HepG2 (cell line): ENCODE measurements at regions not wholly inside any gene's neighbourhood (a gene's known extent, or its start where the extent isn't known, plus 50 kb on each side); places are given as distances from the start of the nearest gene placed in this dataset.
A peak's percentile ranks its signal among the peaks of the same experiment; 100 is the strongest.

Source experiments
- ATAC-seq: fragments of 200-7000 bp; cut with Tn5 transposase; 3 replicates; pipeline ENCODE4 v1.9.1; 2020; ENCODE audit warnings: mild to moderate bottlenecking, moderate library complexity
- BruUV-seq: library from RNA; stranded (reverse); fragments of 400-500 nt; replicated peaks from 2 replicates; lab custom pipeline; 2021; lab: Mats Ljungman, UMichigan
- CTCF ChIA-PET: fragments of 300-600 bp; formaldehyde crosslinking; extraction: SDS; loops from one replicate; lab custom pipeline; 2021; ENCODE audit warnings: low total read pairs, inconsistent platforms, low intra/inter-chr PET ratio; lab: Yijun Ruan, JAX
- POLR2A ChIA-PET: fragments of 350-600 bp; sonication (Branson Sonifier 250); formaldehyde crosslinking; loops from one replicate; lab custom pipeline; 2020; ENCODE audit warnings: antibody characterized with exemption, inconsistent platforms; lab: Yijun Ruan, JAX
- DNase-seq: peaks from one replicate; pipeline ENCODE4 v3.0.0-alpha.2; 2015; ENCODE audit warnings: low spot score
- FAIRE-seq: peaks from 3 replicates; lab custom pipeline; 2011; peaks lifted over from hg19 to GRCh38; lab: Jason Lieb, UNC
- H2AFZ ChIP-seq: one replicate; pipeline ENCODE4 v1.6.1; 2011; ENCODE audit warnings: low read length, inconsistent platforms
- H3K27ac ChIP-seq: fragments of 300-600 bp; 3 replicates; pipeline ENCODE4 v1.8.0; 2011; ENCODE audit warnings: mixed run types, mild to moderate bottlenecking, mixed read lengths, low read length, inconsistent platforms; ENCODE audit not compliant: insufficient read depth; ENCODE audit errors: extremely low read length
- H3K27me3 ChIP-seq, 2 experiments: fragments of 200-600 bp in 1 of 2; 2 replicates in 1 of 2; 3 replicates in 1 of 2; pipeline versions ENCODE4 v1.6.0 to v1.8.0; 2011; ENCODE audit warnings: low read length in 2 of 2, mild to moderate bottlenecking in 2 of 2, moderate library complexity in 2 of 2, inconsistent platforms in 1 of 2; ENCODE audit not compliant: insufficient read depth in 2 of 2, control insufficient read depth in 1 of 2
- H3K36me3 ChIP-seq, 2 experiments: fragments of 200-600 bp in 1 of 2; replicated peaks in 1 of 2; 2 replicates in 1 of 2; 3 replicates in 1 of 2; pipeline versions ENCODE4 v1.5.1 to v1.8.0; 2011; ENCODE audit warnings: low read length in 2 of 2, inconsistent platforms in 1 of 2; ENCODE audit not compliant: insufficient read depth in 2 of 2, control insufficient read depth in 1 of 2
- H3K4me1 ChIP-seq: 2 replicates; pipeline ENCODE4 v1.5.1; 2012; ENCODE audit warnings: low read length, inconsistent platforms; ENCODE audit not compliant: insufficient read depth
- H3K4me2 ChIP-seq: 2 replicates; pipeline ENCODE4 v1.6.0; 2011; ENCODE audit warnings: low read depth, low read length, inconsistent platforms
- H3K4me3 ChIP-seq, 3 experiments: fragments of 200-600 bp in 1 of 3; sonication (generic), shearing (Covaris generic) in 1 of 3; replicated peaks in 1 of 3; 2 replicates each; pipeline ENCODE4 v1.5.1; 2011 to 2016; ENCODE audit warnings: low read length in 3 of 3, inconsistent platforms in 2 of 3, low read depth in 2 of 3, mild to moderate bottlenecking in 2 of 3, control low read depth in 1 of 3, mixed read lengths in 1 of 3; ENCODE audit not compliant: insufficient read depth in 1 of 3
- H3K79me2 ChIP-seq: one replicate; pipeline ENCODE4 v1.6.1; 2011; ENCODE audit warnings: low read length, inconsistent platforms; ENCODE audit not compliant: insufficient read depth
- H3K9ac ChIP-seq: 2 replicates; pipeline ENCODE4 v1.6.0; 2011; ENCODE audit warnings: mild to moderate bottlenecking, low read depth, low read length, inconsistent platforms; ENCODE audit not compliant: insufficient read depth
- H3K9me3 ChIP-seq: 2 replicates; pipeline ENCODE4 v1.5.1; 2012; ENCODE audit warnings: mild to moderate bottlenecking, low read length
- H4K20me1 ChIP-seq: 2 replicates; pipeline ENCODE4 v1.6.0; 2011; ENCODE audit warnings: inconsistent platforms, mild to moderate bottlenecking, low read length, moderate library complexity; ENCODE audit not compliant: insufficient read depth
- HNRNPUL1 ChIP-seq: fragments of 200-400 bp; formaldehyde crosslinking; IDR thresholded peaks from 2 replicates; pipeline ENCODE4 v1.6.1; 2017; ENCODE audit warnings: low read depth, mild to moderate bottlenecking, low read length, moderate library complexity
- KDM2A ChIP-seq: sonication (generic); formaldehyde crosslinking; IDR thresholded peaks from 2 replicates; pipeline ENCODE4 v1.4.0; 2020; ENCODE audit warnings: low read depth, missing genetic modification reagents, borderline replicate concordance
- MAFF ChIP-seq: IDR thresholded peaks from 2 replicates; pipeline ENCODE4 v1.6.1; 2011; ENCODE audit warnings: low read depth, low read length, improper control_type of control experiment
- MAFK ChIP-seq, 2 experiments: IDR thresholded peaks in 1 of 2; conservative IDR thresholded peaks in 1 of 2; 2 replicates each; pipeline ENCODE4 v1.6.1; 2011; ENCODE audit warnings: improper control_type of control experiment in 2 of 2, low read length in 2 of 2
- MEF2D ChIP-seq: sonication (generic); formaldehyde crosslinking; IDR thresholded peaks from 2 replicates; pipeline ENCODE4 v1.5.1; 2020; ENCODE audit warnings: mild to moderate bottlenecking, missing genetic modification reagents
- MYC ChIP-seq: sonication (generic); formaldehyde crosslinking; IDR thresholded peaks from 2 replicates; pipeline ENCODE4 v1.9.0; 2021; ENCODE audit warnings: missing genetic modification reagents, borderline replicate concordance
- PLRG1 ChIP-seq: fragments of 450-650 bp; conservative IDR thresholded peaks from 2 replicates; pipeline ENCODE4 v1.6.1; 2016
- RXRA ChIP-seq: sonication (generic); formaldehyde crosslinking; IDR thresholded peaks from 2 replicates; pipeline ENCODE4 v1.5.1; 2020; ENCODE audit warnings: missing genetic modification reagents
- SAP130 ChIP-seq: IDR thresholded peaks from 2 replicates; pipeline ENCODE4 v1.6.1; 2016; ENCODE audit warnings: low read depth
- SCMH1 ChIP-seq: sonication (generic); formaldehyde crosslinking; IDR thresholded peaks from 2 replicates; pipeline ENCODE4 v1.9.0; 2021; ENCODE audit warnings: missing genetic modification reagents, mild to moderate bottlenecking, borderline replicate concordance
- TCF7L2 ChIP-seq: IDR thresholded peaks from 2 replicates; pipeline ENCODE4 v1.6.1; 2011; ENCODE audit warnings: mild to moderate bottlenecking, low read depth, low read length, moderate library complexity
- ZNF33B ChIP-seq: sonication (generic); formaldehyde crosslinking; IDR thresholded peaks from 2 replicates; pipeline ENCODE4 v1.5.1; 2020; ENCODE audit warnings: mild to moderate bottlenecking, missing genetic modification reagents
- ZNF883 ChIP-seq: sonication (generic); formaldehyde crosslinking; IDR thresholded peaks from 2 replicates; pipeline ENCODE4 v1.5.1; 2020; ENCODE audit warnings: mild to moderate bottlenecking, missing genetic modification reagents; ENCODE audit errors: not compliant biosample characterization
- ZSCAN20 ChIP-seq: sonication (generic); formaldehyde crosslinking; IDR thresholded peaks from 2 replicates; pipeline ENCODE4 v1.4.0; 2020; ENCODE audit warnings: missing genetic modification reagents, mild to moderate bottlenecking, borderline replicate concordance
- WGBS: methylation state at CpG from one replicate; pipeline ENCODE4 v1.1.6; 2017; ENCODE audit warnings: low lambda C conversion rate; 5-methylcytosine and 5-hydroxymethylcytosine counted together
- in situ Hi-C: cut with HindIII; loops from 2 replicates; pipeline ENCODE4 v1.10.0; 2017; ENCODE audit warnings: low pct_unique_long_range_greater_than_20kb; ENCODE audit not compliant: extremely low pct_ligation_motif_present
- intact Hi-C: fragments of 100-400 bp; cut with micrococcal nuclease; formaldehyde crosslinking; loops from one replicate; pipeline ENCODE4 v1.10.0; 2022; ENCODE audit not compliant: unreplicated experiment
- TF ChIP-seq, protein P1 (sequence below): IDR thresholded peaks from 2 replicates; pipeline ENCODE4 v1.6.1; 2016
- TF ChIP-seq, protein P2 (sequence below): sonication (generic); formaldehyde crosslinking; IDR thresholded peaks from 2 replicates; pipeline ENCODE4 v1.4.0; 2020; ENCODE audit warnings: missing genetic modification reagents, low read depth, mild to moderate bottlenecking, borderline replicate concordance
- TF ChIP-seq, protein P3 (sequence below): sonication (generic); formaldehyde crosslinking; IDR thresholded peaks from 2 replicates; pipeline ENCODE4 v1.8.0; 2022; ENCODE audit warnings: mild to moderate bottlenecking, missing genetic modification reagents, borderline replicate concordance
- TF ChIP-seq, protein P4 (sequence below): sonication (generic); formaldehyde crosslinking; IDR thresholded peaks from 2 replicates; pipeline ENCODE4 v1.4.0; 2020; ENCODE audit warnings: missing genetic modification reagents

DNA sequence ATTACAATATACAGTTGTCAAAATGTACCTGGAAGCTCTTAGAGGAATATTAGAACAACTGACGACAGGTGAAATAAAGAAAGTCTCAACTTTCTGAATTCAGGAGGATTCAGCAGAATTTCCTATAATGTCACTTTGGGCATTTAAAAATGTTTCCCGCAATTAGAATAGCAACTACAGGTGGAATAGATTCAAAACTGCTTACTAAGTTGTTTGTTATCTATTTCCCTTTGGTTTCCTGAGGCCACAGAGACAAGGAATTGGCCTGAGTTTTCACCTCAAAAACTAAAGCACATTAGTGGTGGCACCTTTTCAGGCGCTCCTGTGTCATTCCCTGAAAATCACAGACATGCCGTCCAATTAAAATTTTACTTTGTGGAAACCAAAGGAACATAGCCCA is 729.2 kb upstream of the FANCL start:
- intact Hi-C loops: no loop called here

DNA sequence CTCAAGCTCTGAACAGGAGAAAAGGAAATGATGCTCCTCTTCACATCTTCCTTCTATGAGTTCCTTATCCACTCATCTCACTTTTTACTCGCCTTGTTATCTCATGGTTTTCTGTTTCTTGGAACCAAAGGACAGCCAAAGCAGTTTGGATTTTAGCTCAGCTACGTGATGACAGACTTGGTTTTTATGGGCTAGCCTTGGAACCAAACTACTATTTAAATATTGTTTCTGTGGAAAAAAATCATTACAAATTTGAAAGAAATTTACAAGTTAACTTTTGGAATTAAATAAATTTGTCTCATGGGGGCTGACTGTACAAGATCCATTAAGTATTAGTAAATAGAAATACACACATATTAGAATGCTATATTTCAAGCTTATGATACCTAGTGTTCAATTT is 727.8 kb upstream of the FANCL start:
- CTCF ChIA-PET: no interaction called here
- TF ChIP-seq KDM2A (no peak), ZNF33B (CRISPR knock-in tag) (no peak), SCMH1 (CRISPR knock-in tag) (no peak), MEF2D (CRISPR knock-in tag) (no peak), HNRNPUL1 (no peak), MYC (CRISPR knock-in tag) (no peak), RXRA (CRISPR knock-in tag) (no peak), ZSCAN20 (CRISPR knock-in tag) (no peak), PLRG1 (no peak), SAP130 (no peak), TCF7L2 (no peak)
- TF ChIP-seq, protein P1, sequence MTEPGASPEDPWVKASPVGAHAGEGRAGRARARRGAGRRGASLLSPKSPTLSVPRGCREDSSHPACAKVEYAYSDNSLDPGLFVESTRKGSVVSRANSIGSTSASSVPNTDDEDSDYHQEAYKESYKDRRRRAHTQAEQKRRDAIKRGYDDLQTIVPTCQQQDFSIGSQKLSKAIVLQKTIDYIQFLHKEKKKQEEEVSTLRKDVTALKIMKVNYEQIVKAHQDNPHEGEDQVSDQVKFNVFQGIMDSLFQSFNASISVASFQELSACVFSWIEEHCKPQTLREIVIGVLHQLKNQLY (CRISPR knock-in tag): no peak
- TF ChIP-seq, protein P2, sequence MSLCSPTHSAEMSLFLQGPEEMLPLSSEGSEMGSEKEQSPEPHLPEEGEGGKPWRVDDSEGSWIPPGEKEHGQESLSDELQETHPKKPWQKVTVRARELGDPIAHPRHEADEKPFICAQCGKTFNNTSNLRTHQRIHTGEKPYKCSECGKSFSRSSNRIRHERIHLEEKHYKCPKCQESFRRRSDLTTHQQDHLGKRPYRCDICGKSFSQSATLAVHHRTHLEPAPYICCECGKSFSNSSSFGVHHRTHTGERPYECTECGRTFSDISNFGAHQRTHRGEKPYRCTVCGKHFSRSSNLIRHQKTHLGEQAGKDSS (CRISPR knock-in tag): no peak
- TF ChIP-seq, protein P3, sequence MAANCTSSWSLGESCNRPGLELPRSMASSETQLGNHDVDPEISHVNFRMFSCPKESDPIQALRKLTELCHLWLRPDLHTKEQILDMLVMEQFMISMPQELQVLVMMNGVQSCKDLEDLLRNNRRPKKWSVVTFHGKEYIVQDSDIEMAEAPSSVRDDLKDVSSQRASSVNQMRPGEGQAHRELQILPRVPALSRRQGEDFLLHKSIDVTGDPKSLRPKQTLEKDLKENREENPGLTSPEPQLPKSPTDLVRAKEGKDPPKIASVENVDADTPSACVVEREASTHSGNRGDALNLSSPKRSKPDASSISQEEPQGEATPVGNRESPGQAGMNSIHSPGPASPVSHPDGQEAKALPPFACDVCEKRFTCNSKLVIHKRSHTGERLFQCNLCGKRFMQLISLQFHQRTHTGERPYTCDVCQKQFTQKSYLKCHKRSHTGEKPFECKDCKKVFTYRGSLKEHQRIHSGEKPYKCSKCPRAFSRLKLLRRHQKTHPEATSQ (CRISPR knock-in tag): no peak
- TF ChIP-seq, protein P4, sequence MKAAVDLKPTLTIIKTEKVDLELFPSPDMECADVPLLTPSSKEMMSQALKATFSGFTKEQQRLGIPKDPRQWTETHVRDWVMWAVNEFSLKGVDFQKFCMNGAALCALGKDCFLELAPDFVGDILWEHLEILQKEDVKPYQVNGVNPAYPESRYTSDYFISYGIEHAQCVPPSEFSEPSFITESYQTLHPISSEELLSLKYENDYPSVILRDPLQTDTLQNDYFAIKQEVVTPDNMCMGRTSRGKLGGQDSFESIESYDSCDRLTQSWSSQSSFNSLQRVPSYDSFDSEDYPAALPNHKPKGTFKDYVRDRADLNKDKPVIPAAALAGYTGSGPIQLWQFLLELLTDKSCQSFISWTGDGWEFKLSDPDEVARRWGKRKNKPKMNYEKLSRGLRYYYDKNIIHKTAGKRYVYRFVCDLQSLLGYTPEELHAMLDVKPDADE (CRISPR knock-in tag): no peak

More for the DNA sequence above, 729.2 kb upstream of the FANCL start:
- CTCF ChIA-PET: no interaction called here
- Histone ChIP-seq H3K4me3 (no peak overlapping the region), H3K27ac (no peak overlapping the region), H3K9me3 (no peaks in the 10 kb centered on the region), H3K79me2 (no peaks in the 10 kb centered on the region), H3K4me2 (no peak overlapping the region), H3K27me3 (no peaks in the 10 kb centered on the region), H3K9ac (no peak overlapping the region), H2AFZ (no peak overlapping the region), H4K20me1 (no peaks in the 10 kb centered on the region), H3K36me3 (no peaks in the 10 kb centered on the region), H3K4me1 (no peaks in the 10 kb centered on the region)
- in situ Hi-C loops: no loop called here
- ATAC-seq: no peak
- no TSS peak for BruUV-seq
- POLR2A ChIA-PET: no interaction called here
- DNase-seq: no peak
- FAIRE-seq: no peak
- 15% methylated on average over 4 of the region's 4 CpGs for WGBS
- TF ChIP-seq ZNF883 (no peak), MAFF (peak; percentile 44; the same call in 1 of the 2 replicates), MAFK (conservative IDR thresholded peaks at IDR 0.05 in 1 of 2, IDR thresholded peaks at IDR 0.05 in 1 of 2; ENCODE audit: low read length in 2 of 2) (peak; percentile 36 to 58; a peak in 2 of 4 replicates)

More for the DNA sequence above, 727.8 kb upstream of the FANCL start:
- no peak for DNase-seq
- H3K9ac ChIP-seq: no peak overlapping the region
- POLR2A ChIA-PET: no interaction called here
- H3K4me1 ChIP-seq: no peaks in the 10 kb centered on the region
- BruUV-seq: no TSS peak
- H3K4me3 ChIP-seq: no peak overlapping the region
- H3K36me3 ChIP-seq: no peaks in the 10 kb centered on the region
- no peak overlapping the region for H3K4me2 ChIP-seq
- no peaks in the 10 kb centered on the region for H4K20me1 ChIP-seq
- H3K27me3 ChIP-seq: no peaks in the 10 kb centered on the region
- no peaks in the 10 kb centered on the region for H3K9me3 ChIP-seq
- no peak overlapping the region for H3K27ac ChIP-seq
- H2AFZ ChIP-seq: no peak overlapping the region
- FAIRE-seq: no peak
- WGBS: 10% methylated on average over 2 of the region's 2 CpGs
- no peaks in the 10 kb centered on the region for H3K79me2 ChIP-seq
- intact Hi-C loops: no loop called here
- in situ Hi-C loops: no loop called here
- ATAC-seq: no peak
